GM12878 (cell line): ENCODE measurements at regions not wholly inside any gene's neighbourhood (a gene's known extent, or its start where the extent isn't known, plus 50 kb on each side); places are given as distances from the start of the nearest gene placed in this dataset.
"Not testable (repeated sequence)": the region's sequence is repeated elsewhere in the genome, so short reads cannot be mapped to it uniquely, and the experiment has no call there.

Source experiments
- CHD1 ChIP-seq: IDR thresholded peaks from 2 replicates; pipeline ENCODE4 v1.6.1; 2012; ENCODE audit warnings: low read depth, low read length, improper control_type of control experiment
- FOXM1 ChIP-seq: IDR thresholded peaks from 2 replicates; pipeline ENCODE4 v1.6.1; 2012; ENCODE audit warnings: low read depth, mild to moderate bottlenecking, inconsistent platforms, low read length, moderate library complexity
- PML ChIP-seq: IDR thresholded peaks from 2 replicates; pipeline ENCODE4 v1.6.1; 2012; ENCODE audit warnings: low read length, inconsistent platforms

- TF ChIP-seq PML, CHD1: not testable (repeated sequence)
- TF ChIP-seq FOXM1 = peak; percentile 46; the same call in 1 of the 2 replicates
Observed at GRCh38 chr20:47434128-47434779, 67.4 kb upstream of the NCOA3 start.
